ENCODE measurements at regions not wholly inside any gene's neighbourhood (a gene's known extent, or its start where the extent isn't known, plus 50 kb on each side); places are given as distances from the start of the nearest gene placed in this dataset.
A peak's percentile ranks its signal among the peaks of the same experiment; 100 is the strongest.

GRCh38 chr1:68378296-68379084, 71.3 kb downstream of the RPE65 start:
- peak; percentile 66 for DNase-seq (ENCODE audit: low read depth)

- no peak for DNase-seq (ENCODE audit: low read depth)
These were observed 72.7 kb downstream of the RPE65 start for GRCh38 chr1:68377098-68377497.

GRCh38 chr1:68376441-68376840, 73.3 kb downstream of the RPE65 start:
- DNase-seq (ENCODE audit: low read depth) = no peak

GRCh38 chr1:68375919-68376318, 73.8 kb downstream of the RPE65 start:
- DNase-seq (ENCODE audit: low read depth) = peak; percentile 32

- DNase-seq (ENCODE audit: low read depth) = no peak
These were observed 76.6 kb downstream of the RPE65 start for GRCh38 chr1:68373173-68373572.

- no peak for DNase-seq (ENCODE audit: low read depth)
These were observed 77.3 kb downstream of the RPE65 start for GRCh38 chr1:68372487-68372886.

- no peak for DNase-seq (ENCODE audit: low read depth)
These were observed 79.4 kb downstream of the RPE65 start for GRCh38 chr1:68370101-68370915.

GRCh38 chr1:68366572-68366971, 83.2 kb downstream of the RPE65 start:
- no peak for DNase-seq (ENCODE audit: low read depth)

GRCh38 chr1:68365709-68366382, 83.9 kb downstream of the RPE65 start:
- DNase-seq (ENCODE audit: low read depth) = no peak

- DNase-seq (ENCODE audit: low read depth) = no peak
These were observed 86.4 kb downstream of the RPE65 start for GRCh38 chr1:68363339-68363738.

GRCh38 chr1:68361346-68361910, 88.3 kb downstream of the RPE65 start:
- DNase-seq (ENCODE audit: low read depth) = peak; percentile 60

GRCh38 chr1:68359045-68359444, 90.7 kb downstream of the RPE65 start:
- DNase-seq (ENCODE audit: low read depth) = no peak

GRCh38 chr1:68358439-68358838, 91.3 kb downstream of the RPE65 start:
- DNase-seq (ENCODE audit: low read depth) = no peak

- DNase-seq (ENCODE audit: low read depth) = no peak
These were observed 94.1 kb downstream of the RPE65 start for GRCh38 chr1:68355614-68356013.

GRCh38 chr1:68352202-68352601, 97.6 kb downstream of the RPE65 start:
- DNase-seq (ENCODE audit: low read depth) = no peak

GRCh38 chr1:68347415-68347814, 102.3 kb downstream of the RPE65 start:
- DNase-seq (ENCODE audit: low read depth) = no peak

- peak; percentile 39 for DNase-seq (ENCODE audit: low read depth)
These were observed 103.5 kb downstream of the RPE65 start for GRCh38 chr1:68346188-68346808.

- no peak for DNase-seq (ENCODE audit: low read depth)
These were observed 105.5 kb downstream of the RPE65 start for GRCh38 chr1:68344208-68344607.

GRCh38 chr1:68340951-68341350, 108.6 kb upstream of the WLS start:
- DNase-seq (ENCODE audit: low read depth) = no peak

- DNase-seq (ENCODE audit: low read depth) = peak; percentile 77
These were observed 107.2 kb upstream of the WLS start for GRCh38 chr1:68339505-68339904.

- no peak for DNase-seq (ENCODE audit: low read depth)
These were observed 105.8 kb upstream of the WLS start for GRCh38 chr1:68338081-68338480.

- no peak for DNase-seq (ENCODE audit: low read depth)
These were observed 99.7 kb upstream of the WLS start for GRCh38 chr1:68332041-68332440.

Measured in iris pigment epithelial cell (primary cell).